ENCODE measurements at regions not wholly inside any gene's neighbourhood (a gene's known extent, or its start where the extent isn't known, plus 50 kb on each side); places are given as distances from the start of the nearest gene placed in this dataset.

DNA sequence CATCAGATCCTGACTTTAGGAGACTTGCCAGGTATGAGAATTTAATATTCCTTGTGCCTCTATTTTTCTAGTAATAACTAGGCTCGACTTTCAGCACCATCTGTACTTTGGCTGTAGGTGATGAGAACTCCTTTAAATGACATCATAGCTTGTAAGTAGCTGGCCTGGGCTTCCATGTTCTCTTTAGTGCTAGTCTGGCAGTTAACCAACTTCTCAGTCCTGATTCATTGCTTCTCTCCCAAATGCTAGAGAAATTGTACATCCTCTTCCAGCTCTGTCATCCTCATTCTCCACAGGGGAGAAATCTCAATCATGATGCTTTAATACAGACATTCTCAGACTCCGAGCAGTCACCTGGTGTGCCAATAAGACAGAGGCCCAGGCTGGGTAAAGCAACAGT lies 143.5 kb upstream of the MOCS1 start:
- Histone ChIP-seq H3K79me2 (ENCODE audit: insufficient read depth) (no peaks in the 10 kb centered on the region), H3F3A (replicated peaks; ENCODE audit: insufficient read depth) (no peaks in the 10 kb centered on the region), H3K27me3 (ENCODE audit: insufficient read depth) (no peaks in the 10 kb centered on the region), H3K4me3 (ENCODE audit: low read depth in 2 of 2, low read length in 1 of 2) (no peak overlapping the region), H4K20me1 (ENCODE audit: insufficient read depth) (no peaks in the 10 kb centered on the region), H3K4me1 (ENCODE audit: control insufficient read depth in 1 of 2, insufficient read depth in 2 of 2, low read depth in 1 of 2, low read length in 1 of 2) (no peaks in the 10 kb centered on the region), H3K9ac (no peak overlapping the region), H3K27ac (ENCODE audit: low read depth in 2 of 2, low read length in 1 of 2) (no peak overlapping the region), H3K4me2 (no peak overlapping the region), H3K9me2 (no peaks in the 10 kb centered on the region), H2AFZ (ENCODE audit: low read depth) (no peak overlapping the region), H3K9me3 (no peaks in the 10 kb centered on the region), H3K36me3 (replicated peaks in 1 of 2; ENCODE audit: control insufficient read depth in 1 of 2, insufficient read depth in 2 of 2, low read length in 1 of 2) (no peaks in the 10 kb centered on the region)
- DNase-seq = no peak
- 6% methylated on average over 2 of the region's 2 CpGs for WGBS (ENCODE audit: low lambda C conversion rate)
- no peak for TF ChIP-seq JUND (IDR thresholded peaks at IDR 0.05)
- TF ChIP-seq RCOR1 (IDR thresholded peaks at IDR 0.05; ENCODE audit: low read length) = no peak
- TF ChIP-seq MXI1 (IDR thresholded peaks at IDR 0.05; ENCODE audit: low read depth, low read length) = no peak
- no peak for TF ChIP-seq SMC3 (IDR thresholded peaks at IDR 0.05; ENCODE audit: low read depth, low read length)
- TF ChIP-seq NRF1 (IDR thresholded peaks at IDR 0.05; ENCODE audit: low read depth, low read length) = no peak
- CTCF ChIA-PET = interaction anchor here (0.7 kb wide), 1 partner anchor 935 kb away, joined by 3 read pairs; no protein-coding TSS in a partner anchor
- POLR2A ChIA-PET = no interaction called here

DNA sequence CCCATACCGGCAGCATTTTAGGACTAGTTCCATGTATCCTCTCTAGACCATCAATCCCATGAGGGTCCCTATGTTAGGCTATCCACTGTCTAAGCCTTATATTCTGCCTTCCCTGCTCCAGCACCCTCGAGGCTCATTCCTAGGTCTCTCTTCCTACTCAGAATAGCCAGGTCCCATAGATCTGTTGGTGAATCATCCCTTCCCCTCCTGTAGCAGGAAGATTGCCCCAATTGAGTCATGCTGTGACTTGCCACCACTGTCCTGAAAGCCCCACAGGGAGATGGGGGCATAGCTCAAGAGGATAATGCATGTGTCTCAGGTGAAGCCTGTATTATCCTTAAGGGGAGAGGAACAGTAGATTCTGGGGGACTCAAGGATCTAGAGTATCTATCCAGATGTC lies 143.1 kb upstream of the MOCS1 start:
- 38% methylated on average over 2 of the region's 2 CpGs for WGBS (ENCODE audit: low lambda C conversion rate)

More for the DNA sequence above, 143.1 kb upstream of the MOCS1 start:
- no peak overlapping the region for H2AFZ ChIP-seq (ENCODE audit: low read depth)
- H3K4me3 ChIP-seq (ENCODE audit: low read depth in 2 of 2, low read length in 1 of 2) = no peak overlapping the region
- H3K79me2 ChIP-seq (ENCODE audit: insufficient read depth) = no peaks in the 10 kb centered on the region
- no peaks in the 10 kb centered on the region for H3K9me3 ChIP-seq
- no peak overlapping the region for H3K27ac ChIP-seq (ENCODE audit: low read depth in 2 of 2, low read length in 1 of 2)
- H3K36me3 ChIP-seq (replicated peaks in 1 of 2; ENCODE audit: control insufficient read depth in 1 of 2, insufficient read depth in 2 of 2, low read length in 1 of 2) = no peaks in the 10 kb centered on the region
- no peak overlapping the region for H3K9ac ChIP-seq
- TF ChIP-seq, protein P1, sequence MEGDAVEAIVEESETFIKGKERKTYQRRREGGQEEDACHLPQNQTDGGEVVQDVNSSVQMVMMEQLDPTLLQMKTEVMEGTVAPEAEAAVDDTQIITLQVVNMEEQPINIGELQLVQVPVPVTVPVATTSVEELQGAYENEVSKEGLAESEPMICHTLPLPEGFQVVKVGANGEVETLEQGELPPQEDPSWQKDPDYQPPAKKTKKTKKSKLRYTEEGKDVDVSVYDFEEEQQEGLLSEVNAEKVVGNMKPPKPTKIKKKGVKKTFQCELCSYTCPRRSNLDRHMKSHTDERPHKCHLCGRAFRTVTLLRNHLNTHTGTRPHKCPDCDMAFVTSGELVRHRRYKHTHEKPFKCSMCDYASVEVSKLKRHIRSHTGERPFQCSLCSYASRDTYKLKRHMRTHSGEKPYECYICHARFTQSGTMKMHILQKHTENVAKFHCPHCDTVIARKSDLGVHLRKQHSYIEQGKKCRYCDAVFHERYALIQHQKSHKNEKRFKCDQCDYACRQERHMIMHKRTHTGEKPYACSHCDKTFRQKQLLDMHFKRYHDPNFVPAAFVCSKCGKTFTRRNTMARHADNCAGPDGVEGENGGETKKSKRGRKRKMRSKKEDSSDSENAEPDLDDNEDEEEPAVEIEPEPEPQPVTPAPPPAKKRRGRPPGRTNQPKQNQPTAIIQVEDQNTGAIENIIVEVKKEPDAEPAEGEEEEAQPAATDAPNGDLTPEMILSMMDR (IDR thresholded peaks at IDR 0.05) = no peak
- TF ChIP-seq, protein P2, sequence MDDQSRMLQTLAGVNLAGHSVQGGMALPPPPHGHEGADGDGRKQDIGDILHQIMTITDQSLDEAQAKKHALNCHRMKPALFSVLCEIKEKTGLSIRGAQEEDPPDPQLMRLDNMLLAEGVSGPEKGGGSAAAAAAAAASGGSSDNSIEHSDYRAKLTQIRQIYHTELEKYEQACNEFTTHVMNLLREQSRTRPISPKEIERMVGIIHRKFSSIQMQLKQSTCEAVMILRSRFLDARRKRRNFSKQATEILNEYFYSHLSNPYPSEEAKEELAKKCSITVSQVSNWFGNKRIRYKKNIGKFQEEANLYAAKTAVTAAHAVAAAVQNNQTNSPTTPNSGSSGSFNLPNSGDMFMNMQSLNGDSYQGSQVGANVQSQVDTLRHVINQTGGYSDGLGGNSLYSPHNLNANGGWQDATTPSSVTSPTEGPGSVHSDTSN (IDR thresholded peaks at IDR 0.05) = no peak
- ChIA-PET POLR2A (no interaction called here), CTCF (no interaction called here)
- no peaks in the 10 kb centered on the region for H4K20me1 ChIP-seq (ENCODE audit: insufficient read depth)
- no peak overlapping the region for H3K4me2 ChIP-seq
- H3K9me2 ChIP-seq = no peaks in the 10 kb centered on the region
- no peaks in the 10 kb centered on the region for H3F3A ChIP-seq (replicated peaks; ENCODE audit: insufficient read depth)
- no peaks in the 10 kb centered on the region for H3K4me1 ChIP-seq (ENCODE audit: control insufficient read depth in 1 of 2, insufficient read depth in 2 of 2, low read depth in 1 of 2, low read length in 1 of 2)
- no peak for DNase-seq
- H3K27me3 ChIP-seq (ENCODE audit: insufficient read depth) = no peaks in the 10 kb centered on the region
